OCI-LY7 (cell line): ENCODE measurements at regions not wholly inside any gene's neighbourhood (a gene's known extent, or its start where the extent isn't known, plus 50 kb on each side); places are given as distances from the start of the nearest gene placed in this dataset.

Experiments used
- BruUV-seq: library from RNA; stranded (reverse); fragments of 400-500 nt; replicated peaks from 2 replicates; lab custom pipeline; 2021; lab: Mats Ljungman, UMichigan
- CTCF ChIA-PET: fragments of 300-600 bp; sonication (Branson Sonifier 250); formaldehyde crosslinking; loops from one replicate; lab custom pipeline; 2022; ENCODE audit warnings: antibody characterized with exemption; ENCODE audit not compliant: unreplicated experiment; lab: Charles Lee
- POLR2A ChIA-PET: fragments of 300-600 bp; sonication (Branson Sonifier 250); formaldehyde crosslinking; loops from one replicate; lab custom pipeline; 2022; ENCODE audit warnings: antibody characterized with exemption; lab: Charles Lee
- DNase-seq: peaks from one replicate; pipeline ENCODE4 v3.0.0-alpha.2; 2015; ENCODE audit warnings: low spot score
- H2AFZ ChIP-seq: fragments of 200-600 bp; sonication (generic), shearing (Covaris generic); 2 replicates; pipeline ENCODE4 v1.6.1; 2014; ENCODE audit warnings: mild to moderate bottlenecking, antibody characterized with exemption, low read length, moderate library complexity
- H3K27ac ChIP-seq: fragments of 200-600 bp; sonication (generic); 2 replicates; pipeline ENCODE4 v1.5.1; 2014; ENCODE audit warnings: mixed run types, low read depth, mild to moderate bottlenecking, moderate library complexity, low read length, inconsistent platforms; ENCODE audit not compliant: poor library complexity, severe bottlenecking
- H3K36me3 ChIP-seq: fragments of 200-600 bp; sonication (generic); 2 replicates; pipeline ENCODE4 v1.6.1; 2014; ENCODE audit warnings: mild to moderate bottlenecking, antibody characterized with exemption, low read length, moderate library complexity, mixed read lengths; ENCODE audit not compliant: insufficient read depth
- H3K4me1 ChIP-seq: fragments of 200-600 bp; sonication (generic); 2 replicates; pipeline ENCODE4 v1.5.1; 2014; ENCODE audit warnings: mild to moderate bottlenecking, low read length; ENCODE audit not compliant: insufficient read depth, poor library complexity, severe bottlenecking
- H3K4me2 ChIP-seq: fragments of 200-600 bp; sonication (generic); 2 replicates; pipeline ENCODE4 v1.6.1; 2014; ENCODE audit warnings: mild to moderate bottlenecking, low read length
- H3K4me3 ChIP-seq: fragments of 200-600 bp; sonication (generic); 2 replicates; pipeline ENCODE4 v1.5.1; 2014; ENCODE audit warnings: mild to moderate bottlenecking, low read depth, low read length; ENCODE audit not compliant: poor library complexity, severe bottlenecking
- H3K79me2 ChIP-seq: fragments of 200-600 bp; sonication (generic); 2 replicates; pipeline ENCODE4 v1.6.1; 2016; ENCODE audit warnings: low read depth, mild to moderate bottlenecking, low read length, moderate library complexity, mixed read lengths; ENCODE audit not compliant: insufficient read depth
- H3K9me2 ChIP-seq: fragments of 200-600 bp; sonication (generic); 2 replicates; pipeline ENCODE4 v1.6.1; 2016; ENCODE audit warnings: mild to moderate bottlenecking, low read length, mixed read lengths; ENCODE audit not compliant: insufficient read depth
- H3K9me3 ChIP-seq: fragments of 200-600 bp; sonication (generic); 2 replicates; pipeline ENCODE4 v1.6.1; 2014; ENCODE audit warnings: mild to moderate bottlenecking, mixed run types, low read length, mixed read lengths
- H4K20me1 ChIP-seq: fragments of 200-600 bp; sonication (generic); 2 replicates; pipeline ENCODE4 v1.6.1; 2014; ENCODE audit warnings: mild to moderate bottlenecking, antibody characterized with exemption, low read length, moderate library complexity, mixed read lengths; ENCODE audit not compliant: insufficient read depth
- EZH2phosphoT487 ChIP-seq: fragments of 200-600 bp; sonication (generic); IDR thresholded peaks from 2 replicates; pipeline ENCODE4 v1.6.1; 2018; ENCODE audit warnings: low read depth, borderline replicate concordance, mild to moderate bottlenecking, mixed run types, antibody characterized with exemption, low read length, moderate library complexity, mixed read lengths
- intact Hi-C: fragments of 100-400 bp; cut with micrococcal nuclease; formaldehyde crosslinking; loops from one replicate; pipeline ENCODE4 v1.10.0; 2022; ENCODE audit not compliant: unreplicated experiment
- TF ChIP-seq, protein P1 (sequence below): fragments of 200-600 bp; sonication (generic); conservative IDR thresholded peaks from 2 replicates; pipeline ENCODE4 v1.5.1; 2014; ENCODE audit warnings: mild to moderate bottlenecking, antibody characterized with exemption, low read length, moderate library complexity, mixed read lengths

DNA sequence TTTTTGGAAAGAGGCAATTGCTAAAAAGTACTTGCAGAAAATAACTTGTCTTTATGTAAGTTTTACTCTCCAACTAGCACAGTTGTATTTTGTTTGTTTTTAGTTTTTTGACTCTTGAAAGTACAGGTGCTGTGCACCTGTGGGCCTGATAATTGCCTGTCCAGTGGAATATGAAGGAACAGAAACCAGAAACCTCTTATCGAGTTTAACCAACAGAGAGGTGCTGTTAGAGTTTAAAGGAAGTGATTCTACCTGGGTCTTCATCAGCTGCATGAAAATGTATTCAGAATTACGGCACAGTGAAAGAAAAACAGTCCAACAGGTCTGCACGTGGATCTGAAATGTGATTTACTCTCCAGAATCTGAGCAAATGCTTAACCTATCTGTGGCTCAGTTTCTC, 326.6 kb upstream of the POM121L12 start:
- peak; percentile 82 for DNase-seq
- peaks cover 36% of the 10 kb centered on the region for H3K4me1 ChIP-seq
- peak overlapping the region; percentile 44 for H3K4me2 ChIP-seq
- ChIA-PET POLR2A (interaction anchor here (0.6 to 2.1 kb wide), 6 partner anchors 9 to 152 kb away, joined by 3 to 7 read pairs (median 4); no protein-coding TSS in a partner anchor), CTCF (no interaction called here)
- intact Hi-C loops = no loop called here
- no peaks in the 10 kb centered on the region for H3K36me3 ChIP-seq
- TF ChIP-seq, protein P1, sequence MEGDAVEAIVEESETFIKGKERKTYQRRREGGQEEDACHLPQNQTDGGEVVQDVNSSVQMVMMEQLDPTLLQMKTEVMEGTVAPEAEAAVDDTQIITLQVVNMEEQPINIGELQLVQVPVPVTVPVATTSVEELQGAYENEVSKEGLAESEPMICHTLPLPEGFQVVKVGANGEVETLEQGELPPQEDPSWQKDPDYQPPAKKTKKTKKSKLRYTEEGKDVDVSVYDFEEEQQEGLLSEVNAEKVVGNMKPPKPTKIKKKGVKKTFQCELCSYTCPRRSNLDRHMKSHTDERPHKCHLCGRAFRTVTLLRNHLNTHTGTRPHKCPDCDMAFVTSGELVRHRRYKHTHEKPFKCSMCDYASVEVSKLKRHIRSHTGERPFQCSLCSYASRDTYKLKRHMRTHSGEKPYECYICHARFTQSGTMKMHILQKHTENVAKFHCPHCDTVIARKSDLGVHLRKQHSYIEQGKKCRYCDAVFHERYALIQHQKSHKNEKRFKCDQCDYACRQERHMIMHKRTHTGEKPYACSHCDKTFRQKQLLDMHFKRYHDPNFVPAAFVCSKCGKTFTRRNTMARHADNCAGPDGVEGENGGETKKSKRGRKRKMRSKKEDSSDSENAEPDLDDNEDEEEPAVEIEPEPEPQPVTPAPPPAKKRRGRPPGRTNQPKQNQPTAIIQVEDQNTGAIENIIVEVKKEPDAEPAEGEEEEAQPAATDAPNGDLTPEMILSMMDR = no peak
- no peak for TF ChIP-seq EZH2phosphoT487
- H2AFZ ChIP-seq = 0 out of 2 replicates have a peak overlapping the region, but pooled peaks have one; percentile 7
- no TSS peak for BruUV-seq
- no peaks in the 10 kb centered on the region for H3K79me2 ChIP-seq
- H3K9me3 ChIP-seq = no peaks in the 10 kb centered on the region
- H4K20me1 ChIP-seq = no peaks in the 10 kb centered on the region
- peak overlapping the region; percentile 85 for H3K27ac ChIP-seq
- no peaks in the 10 kb centered on the region for H3K9me2 ChIP-seq
- H3K4me3 ChIP-seq = no peak overlapping the region

DNA sequence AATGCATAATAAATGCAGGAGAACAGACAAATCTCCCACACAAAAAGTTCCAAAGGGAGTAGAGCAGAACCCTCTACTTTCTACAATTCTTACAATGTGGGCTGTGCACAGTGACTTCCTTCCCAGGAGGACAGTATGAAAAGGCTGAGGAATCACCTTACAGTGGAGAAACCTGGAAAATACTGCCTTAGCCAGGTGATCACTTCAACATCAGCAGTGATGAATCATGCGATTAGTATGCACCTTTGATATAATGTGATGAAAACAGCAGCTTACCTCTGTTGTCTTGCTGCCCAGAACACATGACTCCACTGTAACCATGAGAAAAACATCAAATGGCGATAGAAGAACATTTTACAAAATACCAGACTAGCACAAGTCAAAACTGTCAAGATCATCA, 329.7 kb upstream of the POM121L12 start:
- no TSS peak for BruUV-seq
- intact Hi-C loops = no loop called here
- no peak overlapping the region for H3K4me2 ChIP-seq
- ChIA-PET POLR2A (no interaction called here), CTCF (no interaction called here)
- DNase-seq = no peak
- H4K20me1 ChIP-seq = no peaks in the 10 kb centered on the region
- no peak overlapping the region for H3K4me3 ChIP-seq
- no peaks in the 10 kb centered on the region for H3K9me2 ChIP-seq
- H3K36me3 ChIP-seq = no peaks in the 10 kb centered on the region
- H3K79me2 ChIP-seq = no peaks in the 10 kb centered on the region
- TF ChIP-seq, protein P1 = no peak
- TF ChIP-seq EZH2phosphoT487 = no peak
- H2AFZ ChIP-seq = no peak overlapping the region
- no peak overlapping the region for H3K27ac ChIP-seq
- peaks cover 21% of the 10 kb centered on the region for H3K4me1 ChIP-seq
- no peaks in the 10 kb centered on the region for H3K9me3 ChIP-seq

DNA sequence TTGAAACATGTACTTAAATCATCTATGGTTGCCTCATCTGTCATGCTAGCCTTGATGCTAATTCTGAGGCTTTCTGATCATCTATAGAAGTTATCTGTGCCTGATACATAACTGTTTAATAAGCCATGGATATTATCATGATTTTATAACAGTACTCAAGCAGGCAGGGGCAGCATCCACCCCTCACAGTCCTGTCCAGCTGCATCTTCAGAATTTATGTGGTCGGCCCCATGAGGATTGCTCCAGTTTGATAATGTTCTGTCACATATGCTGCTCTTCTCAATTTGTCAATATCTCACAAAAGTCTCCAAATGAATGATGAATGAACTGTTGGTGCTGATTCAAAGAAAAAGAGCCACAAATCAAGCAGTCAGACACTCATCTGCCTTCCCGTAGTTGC, 335.1 kb upstream of the POM121L12 start:
- H3K9me2 ChIP-seq = no peaks in the 10 kb centered on the region
- BruUV-seq = no TSS peak
- H3K27ac ChIP-seq = no peak overlapping the region
- ChIA-PET CTCF (no interaction called here), POLR2A (interaction anchor here (1.0 kb wide), 2 partner anchors 9 to 18 kb away, joined by 3 read pairs; no protein-coding TSS in a partner anchor)
- no peaks in the 10 kb centered on the region for H3K36me3 ChIP-seq
- TF ChIP-seq, protein P1 = no peak
- TF ChIP-seq EZH2phosphoT487 = no peak
- H4K20me1 ChIP-seq = no peaks in the 10 kb centered on the region
- no peaks in the 10 kb centered on the region for H3K79me2 ChIP-seq
- H3K4me2 ChIP-seq = no peak overlapping the region
- H3K4me3 ChIP-seq = no peak overlapping the region
- no peak for DNase-seq
- no peak overlapping the region for H2AFZ ChIP-seq
- H3K4me1 ChIP-seq = no peaks in the 10 kb centered on the region
- 0 out of 2 replicates have a peak, but pooled peaks cover 5% of the 10 kb centered on the region for H3K9me3 ChIP-seq
- intact Hi-C loops = no loop called here
